ENCODE measurements at regions not wholly inside any gene's neighbourhood (a gene's known extent, or its start where the extent isn't known, plus 50 kb on each side); places are given as distances from the start of the nearest gene placed in this dataset.
"Not testable (repeated sequence)": the region's sequence is repeated elsewhere in the genome, so short reads cannot be mapped to it uniquely, and the experiment has no call there.

DNA sequence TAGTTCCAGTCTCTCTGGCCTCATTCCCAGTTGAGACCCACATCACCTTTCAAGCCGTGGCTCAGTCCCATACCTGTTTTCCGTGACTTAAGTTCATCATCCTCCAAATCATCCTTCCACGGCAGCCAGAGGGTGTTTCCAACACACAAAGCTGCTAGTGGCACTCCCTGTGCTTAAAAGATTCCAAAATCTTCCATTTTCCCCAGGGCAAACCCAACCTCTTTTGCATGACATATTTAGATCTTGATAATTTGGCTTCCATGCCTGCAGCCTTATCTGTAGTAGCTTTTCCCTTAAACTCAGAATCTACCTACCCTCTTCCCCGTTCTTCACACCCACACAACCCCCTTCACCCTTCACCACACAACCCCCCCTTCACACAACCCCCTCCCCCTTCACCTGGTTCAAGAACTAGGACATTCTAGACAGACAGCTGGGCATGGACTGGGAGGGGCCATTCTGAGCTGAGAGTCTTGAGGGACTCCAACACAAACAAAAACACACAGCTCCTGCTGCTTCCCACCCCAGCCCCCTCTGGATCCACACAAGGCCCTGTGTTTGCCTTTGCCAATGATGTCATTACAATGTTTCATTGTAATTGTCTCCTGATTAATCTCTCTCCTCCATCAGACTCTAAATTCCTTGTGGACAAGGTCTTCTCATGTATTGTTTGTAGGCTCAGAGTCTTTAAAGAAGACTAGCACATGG, 268.2 kb downstream of the SH3GL2 start:
- no peak for DNase-seq (ENCODE audit: low read depth in 2 of 2)

GRCh38 chr9:17847908-17848307, 269.0 kb downstream of the SH3GL2 start:
- DNase-seq (ENCODE audit: low read depth in 2 of 2), result no peak

GRCh38 chr9:17852108-17852507, 273.2 kb downstream of the SH3GL2 start:
- DNase-seq (ENCODE audit: low read depth in 2 of 2), result no peak

DNA sequence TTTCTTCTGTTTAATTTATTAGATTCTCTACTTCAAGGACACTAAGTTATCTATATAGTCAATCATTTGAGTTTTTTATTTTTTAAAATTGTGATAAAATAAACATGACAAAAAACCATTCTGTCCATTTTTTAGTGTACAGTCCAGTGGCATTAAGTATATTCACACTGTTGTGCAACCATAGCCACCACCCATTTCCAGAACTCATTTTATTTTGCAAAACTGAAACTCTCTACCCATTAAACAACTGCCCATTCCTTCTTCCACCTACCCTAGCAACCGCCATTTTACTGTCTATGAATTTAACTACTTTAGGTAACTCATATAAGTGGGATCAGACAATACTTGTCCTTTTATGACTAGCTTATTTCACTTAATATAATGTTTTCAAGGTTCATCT, 275.6 kb downstream of the SH3GL2 start:
- no peak for DNase-seq (ENCODE audit: low read depth in 2 of 2)

GRCh38 chr9:17856995-17857394, 278.1 kb downstream of the SH3GL2 start:
- no peak for DNase-seq (ENCODE audit: low read depth in 2 of 2)

DNA sequence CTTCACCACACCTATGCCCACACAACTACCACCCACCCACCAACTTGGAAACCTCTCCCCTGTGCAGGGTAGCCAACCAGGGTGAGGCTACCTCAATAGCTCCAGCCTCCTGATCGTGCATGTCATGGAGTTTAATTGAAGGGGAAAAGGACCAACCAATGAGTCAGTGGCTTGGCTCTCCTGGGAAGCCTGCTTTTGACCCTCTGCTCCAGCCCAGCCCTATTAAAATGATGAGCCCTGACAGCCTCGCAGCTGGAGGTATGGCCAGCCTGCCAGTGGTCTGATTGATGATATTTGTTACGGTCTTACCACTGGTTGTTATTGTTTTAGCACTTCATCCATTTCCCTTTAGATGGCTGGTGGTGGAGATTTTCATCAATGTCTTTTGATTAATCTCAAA, 280.4 kb downstream of the SH3GL2 start:
- no peak for DNase-seq (ENCODE audit: low read depth in 2 of 2)

DNA sequence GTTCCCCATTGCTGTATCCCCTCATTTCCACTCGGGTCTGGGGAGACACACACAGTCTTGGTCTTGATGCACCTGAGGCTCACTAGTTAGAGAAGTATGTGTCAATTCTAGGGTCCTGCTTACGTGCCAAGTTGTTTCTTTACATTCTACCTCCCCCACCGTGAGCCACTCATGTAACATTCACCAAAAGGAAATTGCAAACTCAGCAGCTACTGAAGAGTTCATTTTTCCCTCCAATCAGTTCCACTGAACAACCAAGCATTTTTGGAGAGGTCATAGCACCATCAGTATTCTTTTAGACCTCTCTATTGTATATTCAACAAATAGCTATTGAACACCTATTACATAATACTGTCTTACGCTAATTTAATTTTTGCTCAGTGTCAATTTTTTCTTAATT, 281.1 kb downstream of the SH3GL2 start:
- DNase-seq (ENCODE audit: low read depth in 2 of 2), result no peak

DNA sequence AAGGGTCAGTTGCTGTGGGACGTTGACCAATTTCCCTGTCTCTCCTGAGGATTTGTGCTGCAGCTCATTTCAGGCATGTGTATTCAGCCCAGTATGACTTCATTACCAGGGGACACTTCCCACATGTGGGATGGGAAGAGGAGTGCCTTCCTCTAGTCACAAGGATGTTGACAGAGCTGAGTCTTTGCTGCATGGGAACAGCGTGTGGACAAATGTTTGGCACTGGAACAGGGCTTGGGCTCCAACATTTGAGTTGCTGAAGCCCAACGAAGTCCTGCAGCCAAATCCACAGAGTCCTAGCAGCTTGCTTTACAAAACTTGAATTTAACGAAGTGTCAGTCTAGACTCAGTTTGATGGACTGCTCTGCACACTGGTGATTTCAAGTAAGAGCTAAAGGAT, 283.2 kb downstream of the SH3GL2 start:
- DNase-seq (ENCODE audit: low read depth in 2 of 2), result no peak

DNA sequence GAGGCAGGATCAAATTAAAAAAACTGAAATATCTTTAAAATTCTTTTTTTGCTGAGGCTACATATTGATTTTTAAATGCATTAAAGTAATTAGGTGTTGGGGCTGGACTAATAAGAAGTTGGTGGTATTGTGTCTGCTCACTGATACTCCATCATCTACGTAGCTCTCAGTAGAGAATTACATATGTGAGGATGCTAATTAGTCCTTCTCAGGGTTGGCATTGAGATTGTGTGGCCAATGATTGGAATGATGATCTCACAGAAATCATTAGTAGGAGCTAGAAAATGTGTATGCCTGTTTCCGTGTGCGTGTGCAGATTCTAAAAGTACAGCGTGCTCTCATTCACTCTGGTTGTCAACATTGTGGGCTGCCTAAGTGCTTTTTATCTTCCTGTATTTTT, 283.8 kb downstream of the SH3GL2 start:
- DNase-seq (ENCODE audit: low read depth in 2 of 2), result no peak

- no peak for DNase-seq (ENCODE audit: low read depth in 2 of 2)
Measured at GRCh38 chr9:17863213-17863883, 284.5 kb downstream of the SH3GL2 start.

GRCh38 chr9:17863924-17864323, 285.1 kb downstream of the SH3GL2 start:
- DNase-seq (ENCODE audit: low read depth in 2 of 2), result no peak

DNA sequence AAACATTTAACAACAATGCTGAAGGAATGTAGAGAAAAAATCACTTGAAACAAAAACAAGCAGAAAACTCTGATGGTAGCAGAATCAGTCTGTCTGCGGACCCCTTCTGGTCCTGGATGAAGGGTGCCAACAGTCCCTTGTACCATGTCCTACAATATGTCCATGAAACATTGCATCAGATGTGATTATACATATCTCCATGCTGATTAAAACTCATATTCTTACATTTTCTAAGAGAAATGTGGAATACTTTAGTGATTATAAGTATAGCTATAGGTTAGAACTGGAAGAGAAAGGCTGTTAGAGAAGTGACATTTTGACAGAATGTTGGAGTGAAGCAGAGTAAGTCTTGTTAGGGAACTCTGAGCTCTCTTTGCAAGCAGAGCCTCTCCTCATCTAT, 286.1 kb downstream of the SH3GL2 start:
- DNase-seq (ENCODE audit: low read depth in 2 of 2), result no peak

DNA sequence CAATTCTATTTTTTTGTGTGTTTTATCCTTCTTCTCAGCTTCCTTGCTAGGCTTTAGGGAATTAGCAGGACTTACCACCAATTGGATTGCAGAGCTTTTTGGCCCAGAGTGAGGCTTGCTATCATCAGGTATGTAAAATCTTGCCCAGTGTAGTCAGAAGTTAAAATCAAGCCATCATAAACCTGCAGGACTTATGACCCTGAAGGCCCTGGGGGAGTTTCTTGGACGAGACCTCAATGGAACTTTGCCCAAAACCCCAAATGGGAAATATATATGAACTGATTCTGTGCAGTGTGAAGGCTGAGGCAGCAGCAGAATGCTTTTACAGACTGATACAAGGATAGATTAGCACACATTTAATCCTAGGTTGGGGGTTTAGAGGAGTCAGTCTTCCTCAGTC, 287.0 kb downstream of the SH3GL2 start:
- no peak for DNase-seq (ENCODE audit: low read depth in 2 of 2)

DNA sequence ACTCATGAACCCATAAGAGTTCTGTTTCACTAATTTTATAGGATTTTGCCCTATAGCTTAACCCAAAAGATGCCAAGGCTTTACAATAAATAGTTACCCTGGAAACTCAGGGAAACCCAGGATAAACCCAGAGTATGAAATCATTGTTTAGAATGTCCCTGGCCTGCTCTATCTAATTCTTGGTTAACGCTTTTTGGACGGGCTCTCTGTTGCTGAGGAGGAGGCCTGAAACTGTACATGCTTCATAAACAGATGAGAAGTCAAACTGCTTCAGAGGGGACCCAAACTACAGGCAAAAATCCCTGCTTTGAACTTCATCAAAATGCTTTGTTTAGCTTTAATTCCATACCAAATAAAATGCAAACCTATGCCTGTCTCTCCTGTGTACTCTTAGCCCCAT, 291.9 kb downstream of the SH3GL2 start:
- DNase-seq (ENCODE audit: low read depth in 2 of 2), result no peak

- DNase-seq (ENCODE audit: low read depth in 2 of 2), result no peak
Measured at GRCh38 chr9:17871213-17871890, 292.5 kb downstream of the SH3GL2 start.

DNA sequence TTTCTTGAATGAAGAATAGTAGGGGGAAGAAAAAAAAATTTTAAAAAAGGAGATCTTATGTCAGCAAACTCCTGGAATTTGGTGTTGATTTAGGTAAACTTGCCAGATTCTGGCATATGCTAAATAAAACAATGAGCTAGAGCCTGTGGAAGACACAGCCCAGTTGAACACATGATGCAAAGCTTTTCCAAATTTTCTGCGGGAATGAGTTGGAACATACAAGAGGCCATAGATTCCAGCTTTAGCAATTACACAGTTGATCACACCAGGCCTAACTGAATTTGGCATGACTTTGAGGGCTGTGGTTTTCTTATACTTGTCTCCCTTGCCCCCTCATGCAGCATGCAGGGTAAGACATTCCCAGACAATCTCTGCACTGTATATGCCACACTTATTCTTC, 297.0 kb downstream of the SH3GL2 start:
- no peak for DNase-seq (ENCODE audit: low read depth in 2 of 2)

DNA sequence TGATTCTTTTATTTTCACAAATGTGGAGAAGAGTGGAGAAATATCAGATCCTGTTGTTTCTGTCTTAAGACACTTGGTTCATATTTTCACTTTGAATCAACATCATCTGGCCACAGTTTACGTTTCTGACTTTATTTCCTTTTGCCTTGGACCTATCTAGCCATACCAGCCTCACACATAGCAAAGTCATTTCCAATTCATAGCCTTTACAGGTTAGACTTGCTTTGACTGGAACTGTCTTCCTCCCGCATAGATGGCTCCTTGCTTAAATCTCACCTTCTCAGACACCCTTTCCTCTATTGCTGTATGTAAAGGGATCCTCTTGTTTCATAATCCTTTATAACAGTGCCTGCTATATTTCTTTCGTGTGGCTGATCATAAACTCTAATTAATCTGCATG, 297.8 kb downstream of the SH3GL2 start:
- DNase-seq (ENCODE audit: low read depth in 2 of 2), result no peak

- no peak for DNase-seq (ENCODE audit: low read depth in 2 of 2)
Measured at GRCh38 chr9:17878810-17879370, 300.0 kb downstream of the SH3GL2 start.

DNA sequence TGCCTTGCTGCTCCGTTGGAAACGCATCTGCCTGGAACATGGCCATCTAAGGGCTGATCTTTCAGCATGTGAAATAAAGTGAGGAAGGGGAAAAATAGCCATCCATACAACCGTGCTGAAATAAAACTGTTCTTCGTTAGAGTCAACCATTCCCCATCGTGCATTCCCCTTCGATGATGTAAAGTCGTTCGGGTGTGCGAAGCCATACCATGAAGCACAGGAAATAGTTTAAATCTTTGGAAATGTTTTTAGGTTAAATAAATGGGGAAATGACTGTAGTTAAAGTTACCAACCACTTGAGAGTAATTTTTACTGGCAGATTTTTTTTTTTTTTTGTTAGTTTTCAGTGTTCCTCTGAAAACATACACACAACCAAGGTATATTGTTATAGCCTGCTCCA, 302.5 kb downstream of the SH3GL2 start:
- no peak for DNase-seq (ENCODE audit: low read depth in 2 of 2)

GRCh38 chr9:17882688-17883594, 304.1 kb downstream of the SH3GL2 start:
- DNase-seq (ENCODE audit: low read depth in 2 of 2), result no peak

- no peak for DNase-seq (ENCODE audit: low read depth in 2 of 2)
Measured at GRCh38 chr9:17888066-17888465, 309.2 kb downstream of the SH3GL2 start.

GRCh38 chr9:17888964-17889363, 310.1 kb downstream of the SH3GL2 start:
- DNase-seq (ENCODE audit: low read depth in 2 of 2), result not testable (repeated sequence)
